NCI-H748 (cell line): ENCODE measurements at regions not wholly inside any gene's neighbourhood (a gene's known extent, or its start where the extent isn't known, plus 50 kb on each side); places are given as distances from the start of the nearest gene placed in this dataset.

Experiments
- DNase-seq: peaks from one replicate; lab custom pipeline; 2025; ENCODE audit not compliant: unreplicated experiment; lab: John Stamatoyannopoulos, UW

DNA sequence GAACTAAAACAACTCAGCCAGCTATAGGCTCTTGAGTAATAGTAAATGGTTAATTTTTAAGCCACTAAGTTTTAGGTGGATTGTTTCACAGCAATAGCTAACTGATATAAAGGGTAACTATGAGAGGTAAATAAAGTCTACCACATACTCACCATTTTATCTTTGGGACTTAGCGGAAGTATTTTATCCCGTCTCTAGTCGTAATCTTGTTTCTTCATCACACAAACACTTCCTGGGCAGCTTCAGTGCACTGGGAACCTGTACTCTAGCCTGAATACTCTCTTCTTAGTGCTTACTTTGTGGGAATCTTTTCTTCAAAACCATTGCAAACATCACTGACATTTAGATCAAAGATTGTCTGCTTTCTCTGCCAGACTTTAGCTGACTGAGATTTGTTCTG, 360.5 kb downstream of the EPHA4 start:
- no peak for DNase-seq

DNA sequence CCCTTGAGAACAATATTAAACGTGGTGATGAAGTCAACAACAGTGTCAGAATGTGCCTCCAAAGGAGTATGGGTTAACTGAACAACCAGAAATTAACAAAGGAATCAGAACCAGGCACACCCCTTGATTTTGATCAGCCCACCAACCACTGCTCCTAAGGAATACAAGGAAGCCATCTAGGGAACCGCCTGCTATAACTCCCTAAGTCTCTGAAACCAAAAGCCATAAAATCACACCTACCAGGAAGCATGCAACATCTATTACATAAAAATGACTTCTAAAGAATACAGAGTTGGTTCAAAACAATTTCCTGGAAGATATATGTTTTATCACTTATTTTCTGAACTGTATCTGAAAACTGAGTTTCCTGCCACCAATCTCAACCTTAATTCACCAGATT, 360.0 kb downstream of the EPHA4 start:
- DNase-seq = no peak

DNA sequence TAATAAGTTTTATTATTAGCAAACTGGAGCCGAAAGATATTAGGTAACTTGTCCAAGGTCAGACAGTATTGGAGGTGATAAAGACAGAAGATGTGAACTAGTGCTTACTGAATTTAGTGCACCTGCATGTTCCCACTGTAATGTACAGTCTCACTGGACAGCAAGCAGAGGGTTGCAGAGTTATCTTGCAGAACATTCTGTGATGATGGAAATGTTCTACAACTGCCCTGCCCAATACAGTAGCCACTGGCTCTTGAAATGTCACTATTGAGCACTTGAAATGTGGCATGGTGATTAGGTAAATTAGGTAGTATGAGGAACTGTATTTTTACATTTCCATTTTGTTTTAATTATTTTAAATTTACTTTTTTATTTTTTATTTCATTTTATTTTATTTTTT, 356.6 kb downstream of the EPHA4 start:
- DNase-seq = no peak

DNA sequence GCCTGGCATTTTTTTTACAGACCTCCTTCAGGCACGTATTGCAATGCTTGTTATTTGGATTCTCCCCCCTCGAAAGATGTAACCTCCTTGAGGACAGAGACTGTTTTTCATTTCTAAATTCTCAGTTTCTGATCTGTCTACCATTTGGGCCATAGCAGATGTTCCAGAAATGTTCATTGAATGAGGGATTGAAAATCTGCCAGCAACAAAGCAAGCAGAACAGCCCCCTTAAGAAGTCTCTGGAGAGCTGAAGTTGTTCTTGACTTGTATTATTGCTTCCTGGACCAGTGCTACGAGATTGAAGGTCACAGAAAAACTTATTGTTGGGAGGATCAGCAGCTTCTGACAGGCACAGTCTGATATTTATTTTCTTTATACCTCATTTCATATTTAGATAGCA, 355.5 kb downstream of the EPHA4 start:
- no peak for DNase-seq

DNA sequence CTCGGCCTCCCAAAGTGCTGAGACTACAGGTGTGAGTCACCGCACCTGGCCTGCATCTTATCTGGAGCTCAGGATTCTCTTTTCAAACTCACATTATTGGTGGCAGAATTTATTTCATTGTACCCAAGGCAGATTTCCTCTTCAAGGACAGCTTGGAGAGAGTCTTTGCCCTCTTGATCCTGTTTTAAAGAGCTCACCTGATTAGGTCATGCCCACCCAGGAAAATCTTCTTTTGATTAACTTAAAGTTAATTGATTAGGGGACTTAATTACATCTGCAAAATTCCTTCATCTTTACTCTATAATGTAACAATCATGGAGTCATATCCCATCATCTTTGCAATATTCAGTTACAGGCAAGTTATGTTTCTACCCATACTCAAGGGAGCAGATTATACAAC, 346.4 kb downstream of the EPHA4 start:
- DNase-seq = no peak

DNA sequence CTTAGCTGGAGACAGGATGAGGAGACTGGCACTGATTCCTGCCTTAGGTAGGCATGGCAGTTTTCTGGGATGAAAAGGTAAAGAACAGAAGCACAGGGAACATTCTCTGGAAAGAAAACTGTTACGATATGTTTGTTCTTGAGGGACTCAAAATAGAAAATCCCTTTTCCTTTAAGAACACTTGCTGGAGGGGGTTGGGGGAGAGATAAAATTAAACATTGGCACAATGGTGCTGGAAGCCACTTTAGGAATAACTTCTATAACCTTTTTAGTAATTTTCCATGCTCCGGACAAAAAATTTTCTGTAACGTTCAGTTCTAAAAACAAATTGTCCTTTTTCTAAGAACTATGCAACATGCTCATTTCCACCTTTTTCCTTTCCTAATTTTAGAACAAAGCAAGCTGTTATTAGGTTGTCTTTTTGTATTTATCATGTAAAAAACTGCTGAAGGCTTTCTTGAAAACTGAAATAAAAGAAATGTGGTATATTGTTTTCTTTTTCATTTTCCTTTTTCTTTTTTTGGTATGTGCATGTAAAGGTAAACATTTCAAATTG, 343.8 kb downstream of the EPHA4 start:
- DNase-seq = no peak

DNA sequence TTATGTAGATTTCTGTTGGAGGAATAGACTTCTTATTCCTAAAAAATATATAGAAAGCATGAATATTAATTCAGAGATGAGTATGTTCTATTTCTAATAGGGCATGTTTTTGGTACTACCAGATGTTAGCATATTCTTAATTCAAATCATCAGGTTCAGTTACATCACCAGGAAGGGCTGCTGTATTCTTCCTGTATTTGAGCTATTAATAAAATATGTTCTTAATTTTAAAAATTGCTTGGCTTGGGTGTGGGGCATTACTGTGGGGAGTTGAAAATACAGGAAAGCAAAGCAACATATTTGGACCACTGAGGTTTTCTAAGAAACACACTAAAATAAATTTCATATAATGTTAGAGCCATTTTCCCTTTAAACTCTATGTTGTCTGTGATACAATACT, 343.0 kb downstream of the EPHA4 start:
- no peak for DNase-seq

DNA sequence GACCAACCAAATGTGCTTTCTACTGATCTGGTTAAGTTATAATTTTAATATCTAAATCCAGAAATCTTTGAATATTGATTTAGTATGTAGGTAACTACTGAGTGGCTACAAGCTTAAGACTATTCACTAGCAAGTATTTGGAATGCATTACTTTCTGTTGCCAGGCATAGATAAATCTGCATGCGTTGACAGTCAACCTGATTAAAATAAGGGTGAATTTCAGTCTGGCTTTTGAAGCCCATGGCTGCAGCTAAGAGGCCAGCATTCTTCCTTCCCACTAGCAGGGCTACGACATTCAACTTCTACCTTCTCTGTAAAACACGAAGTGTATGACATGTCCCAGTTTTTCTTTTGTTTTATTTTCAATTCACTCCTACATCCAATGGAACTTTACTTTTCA, 340.6 kb downstream of the EPHA4 start:
- no peak for DNase-seq

DNA sequence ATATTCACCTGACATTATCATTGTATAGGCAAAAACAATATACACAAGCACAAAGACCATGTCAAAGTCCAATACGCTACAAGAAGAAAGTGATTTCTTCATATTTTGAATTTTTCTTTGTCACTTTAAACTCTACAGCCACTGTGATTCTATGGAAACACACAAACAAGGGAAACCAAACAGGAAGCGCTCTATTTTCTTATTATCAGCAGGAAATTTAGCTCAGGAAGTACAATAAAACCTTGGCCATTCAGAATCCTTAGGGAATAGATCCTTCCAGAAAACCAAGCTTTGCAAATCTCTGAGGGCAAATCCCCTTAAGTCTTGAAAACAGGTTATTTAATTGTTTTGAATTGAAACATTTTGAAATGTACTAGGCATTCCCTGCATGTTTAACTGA, 336.2 kb downstream of the EPHA4 start:
- DNase-seq = no peak

DNA sequence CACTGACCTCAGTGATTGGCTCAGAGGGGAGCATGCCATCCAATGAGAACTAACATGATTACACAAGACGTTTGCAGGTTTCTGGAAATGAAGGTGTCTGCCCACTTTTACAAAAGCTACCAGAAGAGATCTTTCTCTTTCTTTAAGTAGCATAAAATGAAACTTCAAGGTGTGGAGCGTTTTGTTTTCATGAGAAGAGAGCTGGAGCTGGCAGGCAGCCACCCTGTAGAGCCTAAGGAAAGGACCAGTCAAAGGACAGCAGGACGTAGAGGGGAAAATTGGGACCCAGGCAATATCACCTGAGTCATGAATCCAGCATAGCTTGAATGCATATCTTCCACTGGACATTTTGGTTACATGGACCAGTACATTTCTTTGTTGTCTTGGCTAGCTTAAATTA, 331.0 kb downstream of the EPHA4 start:
- no peak for DNase-seq

DNA sequence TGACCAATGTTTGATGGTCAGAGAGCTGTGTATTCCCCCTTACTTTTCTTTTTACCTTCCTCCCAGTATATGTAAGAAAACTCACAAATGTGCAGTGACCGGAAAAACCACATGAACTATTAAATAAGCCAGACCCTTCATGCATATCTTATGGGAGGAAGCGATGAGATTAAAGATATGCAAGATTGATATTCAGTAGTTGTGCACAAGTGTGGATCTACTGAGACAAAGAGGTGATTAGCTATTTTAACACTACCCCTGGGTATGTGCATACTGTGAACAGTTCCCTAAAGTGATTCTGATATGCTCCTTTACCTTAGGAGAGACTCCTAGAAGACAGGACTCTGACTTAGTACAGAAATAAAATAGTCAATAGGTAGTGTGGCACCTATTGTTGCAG, 328.3 kb downstream of the EPHA4 start:
- no peak for DNase-seq

DNA sequence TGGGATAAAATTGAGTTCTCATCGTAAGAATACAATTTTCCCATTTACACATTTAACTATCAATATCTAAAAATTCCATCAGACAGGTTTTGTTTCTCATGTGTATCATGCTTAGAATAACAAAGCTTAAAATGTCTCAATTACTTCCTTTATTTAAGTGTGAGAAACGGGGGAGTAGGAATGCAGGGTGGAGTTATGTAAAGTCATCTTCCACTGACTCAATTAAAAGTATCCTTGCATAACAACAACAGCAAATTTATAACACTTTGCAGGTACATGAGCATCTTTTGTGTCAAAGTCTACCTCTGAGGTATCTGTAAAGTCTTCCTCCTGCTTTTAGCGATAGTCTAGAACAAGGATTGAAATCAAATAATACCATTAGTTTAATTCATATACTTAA, 327.1 kb downstream of the EPHA4 start:
- DNase-seq = no peak

DNA sequence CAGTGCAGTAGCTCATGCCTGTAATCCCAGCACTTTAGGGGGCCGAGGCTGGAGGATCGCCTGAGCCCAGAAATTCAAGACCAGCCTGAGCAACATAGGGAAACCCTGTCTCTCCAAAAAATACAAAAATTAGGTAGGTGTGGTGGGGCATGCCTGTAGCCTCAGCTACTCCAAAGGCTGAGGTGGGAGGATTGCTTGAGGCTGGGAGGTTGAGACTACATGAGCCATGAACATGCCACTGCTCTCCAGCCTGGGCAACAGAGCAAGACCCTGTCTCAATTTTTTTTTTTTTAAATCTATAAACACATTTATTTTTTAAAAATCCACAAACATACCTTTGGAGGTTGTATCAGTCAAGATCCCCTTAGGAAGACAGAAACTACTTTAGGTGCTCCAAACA, 326.3 kb downstream of the EPHA4 start:
- DNase-seq = no peak

DNA sequence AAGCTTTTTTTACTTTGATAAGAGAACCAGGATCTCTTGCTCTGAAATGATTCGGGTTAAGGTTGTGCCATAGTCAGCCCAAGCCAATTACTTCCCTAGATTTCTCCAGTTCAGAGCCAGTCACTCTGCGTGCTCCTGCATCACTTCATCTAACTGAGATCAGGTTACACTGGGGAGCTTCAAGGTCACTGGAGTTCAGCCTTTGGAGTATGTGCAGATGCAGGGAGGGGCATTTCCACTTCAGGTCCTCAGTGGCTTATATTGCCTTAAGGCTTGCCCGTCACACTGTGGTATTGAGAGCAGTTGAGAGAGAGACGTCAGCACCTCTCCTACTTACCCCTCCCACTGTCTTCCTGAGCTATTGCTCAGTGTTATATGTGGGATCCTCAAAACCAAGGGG, 317.8 kb downstream of the EPHA4 start:
- DNase-seq = peak; percentile 12

DNA sequence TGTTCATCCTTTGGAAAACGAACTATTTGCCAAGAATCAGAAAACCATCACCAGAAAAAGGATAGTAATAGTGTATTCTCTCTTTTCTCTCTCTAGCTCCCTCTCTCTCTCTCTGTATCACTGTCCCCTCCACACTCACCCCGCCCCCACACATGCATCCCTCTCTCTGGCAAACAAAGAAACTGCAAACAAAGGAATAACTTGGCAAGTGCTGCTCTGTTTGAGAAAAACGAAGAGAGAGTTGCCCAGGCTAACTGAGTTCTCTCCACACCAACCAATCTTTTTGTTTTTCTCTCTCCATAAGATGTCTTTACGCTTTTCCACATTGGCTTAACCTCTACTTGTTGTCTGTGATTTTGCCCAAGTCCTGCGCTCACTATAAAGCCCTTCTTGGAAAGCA, 316.2 kb downstream of the EPHA4 start:
- DNase-seq = peak; percentile 24

DNA sequence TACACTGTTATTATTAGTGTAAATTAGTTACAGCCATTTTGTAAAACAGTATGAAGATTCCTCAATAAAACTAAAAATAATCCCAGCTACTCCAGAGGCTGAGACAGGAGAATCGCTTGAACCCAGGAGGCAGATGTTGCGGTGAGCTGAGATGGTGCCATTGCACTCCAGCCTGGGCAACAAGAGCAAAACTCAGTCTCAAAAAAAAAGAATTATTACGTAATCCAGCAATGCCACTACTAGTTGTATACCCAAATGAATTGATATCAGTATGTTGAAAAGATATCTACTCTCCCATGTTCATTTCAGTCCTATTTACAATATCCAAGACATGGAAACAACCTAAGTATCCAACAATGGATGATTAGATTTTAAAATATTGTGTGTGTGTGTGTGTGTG, 313.6 kb downstream of the EPHA4 start:
- no peak for DNase-seq

DNA sequence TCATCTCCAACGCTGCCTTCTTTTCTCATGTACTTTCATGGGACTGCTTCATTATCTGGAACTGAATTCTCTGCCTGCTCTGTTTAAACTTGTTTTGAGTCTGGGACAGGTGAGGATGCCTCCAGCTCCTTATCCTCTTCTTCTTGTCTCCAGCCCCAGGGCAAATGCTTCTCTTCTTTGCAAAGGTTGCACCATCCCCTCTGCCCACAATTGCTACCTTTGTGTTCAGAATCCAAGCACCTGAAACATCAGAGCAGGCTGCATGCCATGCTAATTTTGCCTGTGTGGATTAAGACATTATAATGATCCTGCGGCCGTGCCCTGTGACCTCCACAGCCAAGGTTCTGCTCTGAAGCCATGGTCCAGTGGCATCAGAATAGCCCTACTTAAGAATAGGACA, 309.5 kb downstream of the EPHA4 start:
- no peak for DNase-seq

DNA sequence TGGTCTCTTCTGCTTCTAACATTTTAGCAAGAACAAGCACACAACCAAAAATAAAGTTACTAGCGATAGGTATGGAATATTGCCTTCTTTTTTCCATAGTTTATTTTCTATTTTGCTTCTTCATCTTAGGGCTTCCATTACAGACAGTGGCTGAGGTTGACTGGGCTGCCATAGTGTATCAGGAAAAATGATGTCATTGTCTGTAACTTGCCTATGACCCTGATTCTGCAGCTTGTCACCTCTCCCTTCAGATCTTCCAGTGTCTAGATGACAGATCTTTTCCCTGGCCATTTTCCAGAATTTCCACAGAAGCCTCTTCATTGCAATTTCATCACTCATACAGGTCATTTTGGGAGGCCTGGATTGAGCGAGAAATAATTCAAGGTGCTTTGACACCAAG, 308.5 kb downstream of the EPHA4 start:
- no peak for DNase-seq

DNA sequence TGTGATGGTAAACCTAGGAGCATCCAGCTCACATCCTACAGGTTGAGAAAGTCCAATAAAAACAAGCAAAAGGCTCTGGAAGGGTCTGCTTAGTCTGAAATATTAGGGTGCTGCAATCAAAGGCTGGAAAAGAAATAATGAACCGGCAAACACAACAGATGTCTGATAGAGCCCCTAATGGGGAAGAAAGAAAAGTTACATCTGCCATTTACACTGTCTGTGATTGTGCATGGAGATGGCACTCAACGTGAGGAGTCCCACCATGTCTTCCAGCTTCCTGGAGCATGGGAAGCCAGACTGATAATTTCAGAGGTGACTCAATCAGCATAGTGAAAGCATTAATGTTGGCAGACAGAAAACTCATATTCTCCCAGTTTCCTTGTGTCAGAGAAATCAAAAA, 307.8 kb downstream of the EPHA4 start:
- no peak for DNase-seq

DNA sequence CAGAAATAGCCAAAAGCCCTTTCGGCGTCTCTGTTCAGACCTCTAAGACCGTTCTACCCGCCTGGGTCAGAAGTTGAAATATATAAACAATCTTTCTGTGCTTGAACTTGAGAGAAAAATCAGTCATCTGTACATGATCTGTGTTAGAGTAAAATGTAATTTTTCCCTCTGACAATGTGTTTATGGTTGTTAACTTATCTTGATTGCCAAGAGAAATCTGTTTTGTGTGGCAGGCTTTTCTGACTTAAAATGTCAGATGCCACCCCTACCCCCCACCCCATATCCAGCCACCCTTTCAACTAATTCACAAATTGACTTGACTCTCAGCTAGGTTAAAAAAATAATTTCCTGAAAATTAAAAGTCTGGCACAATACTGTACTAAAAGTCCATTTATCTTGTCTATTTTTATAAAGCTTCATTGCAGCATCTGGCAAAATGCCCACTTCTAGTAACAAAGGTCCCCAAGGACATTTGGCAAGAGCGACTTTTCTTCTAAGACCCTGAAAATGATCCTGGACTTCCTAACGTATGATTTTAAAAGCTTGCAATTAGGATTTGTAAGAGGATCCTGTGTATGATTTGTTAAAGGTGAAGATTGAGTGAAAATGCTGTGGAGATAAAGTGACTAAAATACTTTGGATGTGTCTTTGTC, 304.2 kb downstream of the EPHA4 start:
- no peak for DNase-seq

DNA sequence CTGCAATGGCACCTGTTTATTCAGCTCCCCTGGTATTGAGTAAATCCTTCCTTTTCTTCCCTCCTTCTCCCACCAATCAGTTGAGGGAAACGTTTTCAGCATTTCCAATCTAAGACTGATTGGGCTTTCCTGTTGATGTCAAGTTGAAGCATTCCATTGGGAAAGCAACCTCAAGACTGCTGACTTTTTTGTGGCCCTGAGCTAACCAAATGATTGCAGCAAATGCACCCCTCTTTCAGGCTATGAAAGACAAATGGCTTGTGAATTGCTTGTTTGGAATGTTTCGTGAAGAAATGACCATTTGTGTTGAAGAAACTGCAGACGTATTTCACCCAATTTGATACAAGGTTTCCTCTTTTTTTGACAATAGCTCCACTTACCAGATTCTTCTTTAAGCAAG, 303.5 kb downstream of the EPHA4 start:
- no peak for DNase-seq

DNA sequence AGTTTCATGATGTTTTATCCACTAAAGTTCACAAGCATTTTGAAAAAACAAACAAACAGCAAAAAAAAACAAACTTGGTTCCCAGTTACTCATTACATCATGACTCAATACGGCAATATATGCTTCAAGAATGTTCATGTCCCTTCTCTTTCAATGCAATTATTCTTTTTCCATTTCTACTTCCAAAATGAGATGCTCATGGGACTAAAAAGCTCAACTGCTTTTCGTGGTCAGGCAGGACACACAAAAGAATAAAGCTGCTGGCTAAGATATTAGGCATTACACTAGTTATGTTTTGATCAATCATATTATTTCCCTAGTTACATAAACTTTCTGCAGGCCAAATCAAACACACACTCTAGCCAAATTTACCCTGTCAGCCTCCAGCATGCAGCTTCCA, 301.3 kb downstream of the EPHA4 start:
- DNase-seq = no peak

DNA sequence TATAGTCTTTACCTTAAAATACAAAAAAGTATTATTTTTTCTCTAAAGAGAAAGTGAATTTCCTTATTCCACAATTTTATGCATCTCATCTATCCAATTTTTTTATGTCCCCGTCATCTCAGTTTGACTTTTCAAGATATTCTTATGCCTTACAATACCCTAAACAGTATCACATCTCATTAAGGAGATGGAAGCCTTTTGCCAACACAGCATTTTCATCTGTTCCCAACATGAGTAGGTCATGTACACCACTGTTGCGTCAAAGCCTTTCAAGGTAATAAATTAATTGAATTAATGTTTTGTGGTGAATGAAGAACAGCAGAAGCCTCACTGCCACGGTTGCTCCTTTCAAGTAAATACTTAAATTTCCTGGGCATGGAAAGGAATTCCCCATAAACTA, 299.4 kb downstream of the EPHA4 start:
- no peak for DNase-seq
